ENCODE measurements at regions not wholly inside any gene's neighbourhood (a gene's known extent, or its start where the extent isn't known, plus 50 kb on each side); places are given as distances from the start of the nearest gene placed in this dataset.
A peak's percentile ranks its signal among the peaks of the same experiment; 100 is the strongest.

DNA sequence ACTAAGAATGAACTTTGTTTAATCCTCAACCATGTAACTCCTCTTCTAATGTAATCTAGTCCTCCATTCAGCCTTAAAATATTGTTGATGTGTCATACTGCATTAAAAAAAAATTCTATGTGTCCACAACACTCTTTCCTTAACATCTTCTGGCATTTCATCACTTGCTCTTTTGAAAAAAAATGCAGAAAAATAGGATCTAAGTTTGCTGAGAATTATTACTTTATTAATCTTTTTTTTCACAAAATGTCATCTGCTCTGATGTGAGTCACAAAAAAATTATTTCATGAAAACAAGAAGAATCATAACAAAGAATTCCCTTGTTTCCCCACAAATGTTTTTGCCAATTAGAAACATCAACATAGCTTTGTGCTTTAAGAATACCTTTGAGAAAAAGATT, 410.1 kb upstream of the MGAT4C start:
- no peaks in the 10 kb centered on the region for H4K20me1 ChIP-seq (ENCODE audit: low read depth)
- no peaks in the 10 kb centered on the region for H3K9me3 Mint-ChIP-seq
- H3K79me2 ChIP-seq (ENCODE audit: low read depth), result no peaks in the 10 kb centered on the region
- peaks cover 3% of the 10 kb centered on the region for H3K27me3 Mint-ChIP-seq (ENCODE audit: insufficient read depth, low read depth)
- H3K36me3 ChIP-seq, result no peaks in the 10 kb centered on the region
- no peak overlapping the region for H3K4me3 ChIP-seq
- no peak overlapping the region for H3K4me2 ChIP-seq
- TF ChIP-seq CTCF (IDR thresholded peaks at IDR 0.05), result no peak
- no peaks in the 10 kb centered on the region for H3K4me1 ChIP-seq
- no peak overlapping the region for H3K27ac Mint-ChIP-seq
- peaks cover 25% of the 10 kb centered on the region for H3K4me1 Mint-ChIP-seq
- H3K9ac ChIP-seq, result no peak overlapping the region
- DNase-seq (ENCODE audit: low spot score), result no peak
- no peak overlapping the region for H2AFZ ChIP-seq (replicated peaks)
- H3K27ac ChIP-seq, result no peak overlapping the region
- H3F3A ChIP-seq (ENCODE audit: low read depth), result no peaks in the 10 kb centered on the region
- H3K9me3 ChIP-seq (ENCODE audit: low read depth), result no peaks in the 10 kb centered on the region
- H3K4me3 Mint-ChIP-seq, result no peak overlapping the region
- no peaks in the 10 kb centered on the region for H3K27me3 ChIP-seq
- H3K36me3 Mint-ChIP-seq, result no peaks in the 10 kb centered on the region

DNA sequence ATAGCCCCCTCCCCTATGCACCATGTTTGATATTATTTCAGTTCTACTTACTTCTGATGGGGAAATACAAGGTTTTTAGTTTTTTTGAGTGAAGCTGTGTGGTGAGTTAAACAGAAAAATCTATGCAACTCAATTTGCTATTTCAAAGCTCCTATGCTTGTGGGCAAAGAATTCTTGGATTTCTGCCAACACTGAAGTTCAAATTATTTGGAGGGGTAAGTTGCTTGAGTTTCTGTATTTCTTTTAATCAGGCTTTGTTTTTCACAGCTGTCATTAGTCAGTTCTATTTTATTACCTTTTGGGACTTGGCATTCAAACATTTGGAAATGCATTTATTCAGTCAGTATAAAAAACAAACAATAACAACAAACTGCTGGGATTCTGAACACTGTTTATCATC, 407.5 kb upstream of the MGAT4C start:
- H2AFZ ChIP-seq (replicated peaks), result no peak overlapping the region
- no peaks in the 10 kb centered on the region for H3K9me3 ChIP-seq (ENCODE audit: low read depth)
- no peaks in the 10 kb centered on the region for H3K27me3 Mint-ChIP-seq (ENCODE audit: insufficient read depth, low read depth)
- H3K4me3 ChIP-seq, result no peak overlapping the region
- no peak for DNase-seq (ENCODE audit: low spot score)
- no peaks in the 10 kb centered on the region for H4K20me1 ChIP-seq (ENCODE audit: low read depth)
- no peak overlapping the region for H3K27ac ChIP-seq
- H3F3A ChIP-seq (ENCODE audit: low read depth), result no peaks in the 10 kb centered on the region
- H3K9me3 Mint-ChIP-seq, result no peaks in the 10 kb centered on the region
- no peak overlapping the region for H3K9ac ChIP-seq
- H3K36me3 ChIP-seq, result no peaks in the 10 kb centered on the region
- no peak for TF ChIP-seq CTCF (IDR thresholded peaks at IDR 0.05)
- TF ChIP-seq EZH2phosphoT487 (IDR thresholded peaks at IDR 0.05), result no peak
- no peak for TF ChIP-seq EZH2 (IDR thresholded peaks at IDR 0.05)
- H3K79me2 ChIP-seq (ENCODE audit: low read depth), result no peaks in the 10 kb centered on the region
- H3K4me1 ChIP-seq, result no peaks in the 10 kb centered on the region
- H3K36me3 Mint-ChIP-seq, result no peaks in the 10 kb centered on the region
- no peak overlapping the region for H3K27ac Mint-ChIP-seq
- H3K27me3 ChIP-seq, result no peaks in the 10 kb centered on the region
- no peak overlapping the region for H3K4me2 ChIP-seq
- H3K4me3 Mint-ChIP-seq, result no peak overlapping the region
- peaks cover 8% of the 10 kb centered on the region for H3K4me1 Mint-ChIP-seq

- no peak for DNase-seq (ENCODE audit: low spot score)
- Histone ChIP-seq H4K20me1 (ENCODE audit: low read depth) (no peaks in the 10 kb centered on the region), H3K9ac (no peak overlapping the region), H3K27ac (no peak overlapping the region), H3K79me2 (ENCODE audit: low read depth) (no peaks in the 10 kb centered on the region), H3K9me3 (ENCODE audit: low read depth) (no peaks in the 10 kb centered on the region), H2AFZ (replicated peaks) (no peak overlapping the region), H3K4me2 (no peak overlapping the region), H3K27me3 (no peaks in the 10 kb centered on the region), H3K4me3 (no peak overlapping the region), H3K36me3 (no peaks in the 10 kb centered on the region), H3F3A (ENCODE audit: low read depth) (no peaks in the 10 kb centered on the region), H3K4me1 (no peaks in the 10 kb centered on the region)
- H3K4me3 Mint-ChIP-seq, result no peak overlapping the region
- no peaks in the 10 kb centered on the region for H3K9me3 Mint-ChIP-seq
- H3K4me1 Mint-ChIP-seq, result peaks cover 6% of the 10 kb centered on the region
- no peaks in the 10 kb centered on the region for H3K27me3 Mint-ChIP-seq (ENCODE audit: insufficient read depth, low read depth)
- H3K36me3 Mint-ChIP-seq, result no peaks in the 10 kb centered on the region
- TF ChIP-seq EZH2 (IDR thresholded peaks at IDR 0.05), result no peak
- no peak for TF ChIP-seq CTCF (IDR thresholded peaks at IDR 0.05)
- TF ChIP-seq EZH2phosphoT487 (IDR thresholded peaks at IDR 0.05), result no peak
- no peak overlapping the region for H3K27ac Mint-ChIP-seq
Observed at GRCh38 chr12:86663173-86663572, 407.0 kb upstream of the MGAT4C start.

GRCh38 chr12:86662464-86662863, 406.3 kb upstream of the MGAT4C start:
- Histone ChIP-seq H3K27me3 (no peaks in the 10 kb centered on the region), H3K36me3 (no peaks in the 10 kb centered on the region), H3K4me3 (no peak overlapping the region), H4K20me1 (ENCODE audit: low read depth) (no peaks in the 10 kb centered on the region), H2AFZ (replicated peaks) (peak overlapping the region; percentile 31), H3K9me3 (ENCODE audit: low read depth) (no peaks in the 10 kb centered on the region), H3K27ac (no peak overlapping the region), H3K9ac (no peak overlapping the region), H3K4me2 (no peak overlapping the region), H3K79me2 (ENCODE audit: low read depth) (no peaks in the 10 kb centered on the region), H3K4me1 (no peaks in the 10 kb centered on the region), H3F3A (ENCODE audit: low read depth) (no peaks in the 10 kb centered on the region)
- TF ChIP-seq CTCF (IDR thresholded peaks at IDR 0.05), result no peak
- TF ChIP-seq EZH2 (IDR thresholded peaks at IDR 0.05), result no peak
- no peak for TF ChIP-seq EZH2phosphoT487 (IDR thresholded peaks at IDR 0.05)
- Mint-ChIP-seq H3K36me3 (no peaks in the 10 kb centered on the region), H3K27me3 (ENCODE audit: insufficient read depth, low read depth) (no peaks in the 10 kb centered on the region), H3K9me3 (no peaks in the 10 kb centered on the region), H3K4me3 (no peak overlapping the region), H3K27ac (no peak overlapping the region), H3K4me1 (peaks cover 4% of the 10 kb centered on the region)
- DNase-seq (ENCODE audit: low spot score), result no peak
